HG03064 (cell line): ENCODE measurements at regions not wholly inside any gene's neighbourhood (a gene's known extent, or its start where the extent isn't known, plus 50 kb on each side); places are given as distances from the start of the nearest gene placed in this dataset.
A peak's percentile ranks its signal among the peaks of the same experiment; 100 is the strongest.

Experiments
- ATAC-seq: cut with Tn5 transposase; IDR thresholded peaks from one replicate; pipeline ENCODE4 v1.9.1; 2021; ENCODE audit warnings: low read depth; ENCODE audit not compliant: unreplicated experiment

DNA sequence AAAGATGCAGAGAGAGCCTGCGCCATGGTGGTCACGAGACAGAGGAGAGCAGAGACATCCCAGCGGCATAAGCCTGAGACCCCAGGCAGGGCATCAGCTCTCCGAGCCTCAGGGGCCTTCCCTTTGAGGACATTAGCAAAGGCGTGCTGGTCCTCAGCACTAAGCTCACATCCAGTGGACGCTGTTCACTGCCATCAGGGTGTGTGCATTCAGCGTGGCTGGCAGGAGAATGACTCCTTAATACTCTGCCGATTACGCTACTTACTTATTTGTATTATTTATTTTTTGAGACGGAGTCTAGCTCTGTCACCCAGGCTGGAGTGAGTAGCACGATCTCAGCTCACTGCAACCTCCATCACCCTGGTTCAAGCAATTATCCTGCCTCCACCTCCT lies 290.2 kb downstream of the KLF6 start:
- ATAC-seq = no peak

DNA sequence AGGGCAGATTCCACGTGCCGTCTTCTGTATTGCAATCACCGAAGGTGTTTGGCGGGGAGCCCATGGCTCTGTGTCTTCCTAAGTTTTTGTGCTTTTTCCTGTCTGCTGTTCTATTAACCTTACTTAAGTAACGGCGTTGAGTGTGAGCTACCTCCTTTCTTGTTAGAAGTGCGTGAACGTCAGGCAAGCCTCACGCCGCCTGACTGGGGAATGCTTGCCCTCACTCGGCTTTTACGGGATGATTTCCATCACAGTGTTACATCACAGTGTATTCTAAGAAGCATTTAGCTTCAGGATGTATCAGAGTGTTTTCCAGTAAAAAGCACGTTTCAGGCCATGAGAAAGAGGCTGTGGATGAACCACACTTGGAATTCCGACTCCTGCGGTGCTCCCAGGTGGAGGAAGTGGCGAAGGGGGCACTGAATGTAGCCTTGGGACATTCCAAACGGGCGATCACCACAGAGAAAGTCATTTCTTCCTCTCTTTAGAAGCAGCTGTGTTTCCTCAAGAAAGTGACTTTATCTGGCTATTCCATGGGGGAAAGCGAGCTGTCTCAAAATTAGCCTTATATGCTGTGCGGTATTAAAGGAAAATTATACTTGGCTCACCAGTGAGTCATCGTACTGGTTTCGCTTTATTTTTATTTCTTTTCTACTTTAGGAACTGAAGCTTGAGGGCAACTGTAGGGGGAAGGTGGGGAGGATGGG lies 290.7 kb downstream of the KLF6 start:
- ATAC-seq = no peak

DNA sequence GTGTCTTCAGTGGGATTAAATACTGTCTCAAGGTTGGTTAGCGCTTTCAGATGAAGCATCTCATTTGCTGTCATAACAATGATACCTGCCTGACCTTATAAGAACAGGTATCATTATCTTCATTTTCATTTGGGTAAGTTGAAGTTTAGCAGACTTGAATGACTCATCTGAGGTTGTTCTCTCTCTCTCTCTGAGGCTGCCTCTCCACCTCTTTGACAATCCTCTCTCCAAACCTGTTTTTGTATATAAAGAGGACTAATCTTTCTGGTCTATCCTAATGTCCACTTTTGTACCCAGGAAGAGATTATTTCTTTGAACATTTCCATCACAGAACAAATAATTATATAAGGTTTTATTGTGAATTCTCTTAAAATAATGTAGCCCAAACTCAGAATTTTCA lies 291.4 kb downstream of the KLF6 start:
- ATAC-seq = no peak

DNA sequence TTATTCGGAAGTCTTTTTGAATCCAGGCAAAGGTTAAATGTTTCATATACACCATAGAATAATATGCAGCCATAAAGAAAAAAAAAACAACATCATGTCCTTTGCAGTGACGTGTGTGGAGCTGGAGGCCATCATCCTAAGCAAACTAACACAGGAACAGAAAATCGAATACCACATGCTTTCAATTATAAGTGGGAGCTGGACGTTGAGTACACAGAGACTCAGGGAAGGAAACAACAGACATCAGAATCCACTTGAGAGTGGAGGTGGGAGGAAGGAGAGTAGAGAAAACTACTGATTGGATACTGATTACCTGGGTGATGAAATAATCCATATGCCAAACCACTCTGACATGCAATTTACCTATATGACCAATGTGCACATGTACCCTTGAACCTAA lies 293.4 kb downstream of the KLF6 start:
- no peak for ATAC-seq

DNA sequence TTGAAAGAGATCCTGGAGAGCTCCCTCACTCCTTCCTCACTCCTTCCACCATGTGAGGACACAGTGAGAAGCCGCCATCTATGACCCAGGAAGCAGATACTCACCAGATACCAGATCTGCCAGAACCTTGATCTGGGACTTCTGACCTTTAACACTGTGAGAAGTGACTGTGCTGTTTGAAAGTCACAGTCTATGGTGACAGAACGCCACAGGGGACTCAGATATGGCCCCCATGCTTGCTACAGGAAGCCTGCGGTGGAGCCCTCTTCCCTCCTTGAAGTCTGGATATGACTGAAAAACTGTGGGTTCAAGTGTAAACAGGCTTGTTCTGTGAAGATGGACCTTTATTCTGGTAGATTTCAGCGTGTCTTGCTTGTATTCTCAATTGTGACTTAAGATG lies 297.8 kb downstream of the KLF6 start:
- ATAC-seq = no peak

DNA sequence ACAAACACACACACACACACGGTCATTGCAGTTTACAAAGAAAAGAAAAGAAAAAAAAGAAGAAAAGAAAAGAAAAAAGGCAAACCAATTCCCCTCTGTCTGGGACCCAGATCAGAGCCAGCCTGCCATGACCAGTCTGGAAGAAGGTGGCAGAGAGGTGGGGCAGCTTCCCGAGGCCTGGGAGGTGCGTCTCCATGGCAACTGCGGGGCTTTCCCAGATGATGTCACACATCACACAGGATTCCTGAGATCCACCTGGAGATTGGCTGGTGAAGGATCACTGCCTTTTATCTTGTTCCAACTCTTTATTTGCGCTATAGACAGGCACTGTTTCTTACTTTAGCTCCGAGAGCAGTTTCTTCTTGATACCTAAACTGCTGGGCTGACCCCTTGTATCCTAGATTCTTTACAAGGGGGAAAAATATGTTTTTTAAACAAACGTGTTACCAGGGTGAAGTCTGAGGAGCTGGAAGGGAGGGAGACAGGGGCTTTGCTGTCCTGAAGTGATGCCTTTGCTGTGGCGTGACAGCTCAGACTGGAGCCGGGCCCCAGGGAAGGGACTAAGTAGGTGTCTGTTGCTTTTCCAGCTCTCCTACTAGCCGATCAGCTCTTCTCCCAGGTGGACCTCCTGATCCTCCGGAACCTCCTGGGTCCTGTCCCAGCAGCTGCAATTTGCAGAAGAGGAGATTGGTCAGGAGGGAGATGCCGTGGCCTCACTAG lies 298.5 kb downstream of the KLF6 start:
- no peak for ATAC-seq

DNA sequence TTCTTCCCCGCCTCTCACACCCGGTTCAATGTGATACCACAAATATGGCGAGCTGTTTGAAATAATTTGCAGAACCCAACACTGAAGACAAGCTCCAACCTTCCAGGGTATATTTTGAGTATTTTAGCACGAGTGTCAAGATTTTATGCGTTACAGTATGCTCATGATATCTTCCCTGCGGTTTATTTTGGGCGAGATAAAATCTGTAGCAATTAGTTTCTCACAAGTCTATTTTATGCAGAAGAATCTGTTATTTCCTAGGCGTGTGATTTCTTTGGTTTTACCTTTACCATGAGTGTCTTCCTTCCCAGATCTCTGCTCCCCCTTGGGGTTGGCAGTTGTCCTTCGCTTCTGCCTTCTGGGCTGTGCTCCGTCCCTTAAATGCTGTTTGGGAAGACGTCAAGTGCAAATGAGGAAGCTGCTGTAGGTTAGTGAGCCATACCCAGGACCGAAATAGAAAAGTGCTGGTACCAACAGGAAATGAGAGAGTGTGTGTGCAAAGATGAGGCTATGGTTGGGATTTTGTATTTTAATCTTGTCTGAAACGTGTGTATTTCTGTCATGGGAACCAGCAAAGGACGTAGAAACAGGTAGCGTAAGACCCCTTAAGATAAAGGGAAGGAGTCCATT lies 299.8 kb downstream of the KLF6 start:
- ATAC-seq = no peak

DNA sequence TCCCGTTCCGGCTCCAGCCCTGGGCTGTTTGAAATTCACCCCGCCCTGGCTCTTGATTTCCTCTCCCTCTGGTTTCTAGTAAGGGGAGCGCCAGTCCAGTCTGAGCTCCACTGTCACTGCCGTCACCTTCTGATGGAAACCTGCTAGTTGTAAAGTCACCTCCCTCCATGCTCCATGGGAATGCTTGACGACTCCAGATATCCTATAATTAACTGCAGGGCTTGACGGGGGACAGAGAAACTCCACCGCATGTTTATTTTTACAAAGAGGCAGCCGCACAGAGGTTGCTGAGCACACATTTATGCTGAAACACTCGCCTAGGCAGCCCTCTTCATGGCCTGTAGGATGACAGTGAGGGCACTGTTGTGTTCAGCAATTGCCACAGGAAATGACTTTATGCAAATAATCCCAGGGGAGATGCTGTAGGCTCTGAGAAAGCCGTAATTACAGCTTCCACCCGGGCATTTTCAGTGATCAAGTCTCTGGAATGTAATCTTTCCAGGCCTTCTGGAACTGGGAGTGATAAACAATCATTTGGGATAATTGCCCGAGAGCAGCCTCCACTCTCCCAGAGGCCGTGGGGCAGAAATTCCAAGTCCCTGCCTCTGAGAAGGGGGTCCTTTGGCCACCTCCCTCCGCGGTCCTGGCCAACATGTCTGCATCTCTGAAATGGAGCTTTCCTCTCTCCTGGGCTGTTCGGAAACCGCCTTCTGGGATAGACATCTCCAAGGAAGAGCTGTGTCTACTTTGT lies 300.5 kb downstream of the KLF6 start:
- ATAC-seq = peak; percentile 71

DNA sequence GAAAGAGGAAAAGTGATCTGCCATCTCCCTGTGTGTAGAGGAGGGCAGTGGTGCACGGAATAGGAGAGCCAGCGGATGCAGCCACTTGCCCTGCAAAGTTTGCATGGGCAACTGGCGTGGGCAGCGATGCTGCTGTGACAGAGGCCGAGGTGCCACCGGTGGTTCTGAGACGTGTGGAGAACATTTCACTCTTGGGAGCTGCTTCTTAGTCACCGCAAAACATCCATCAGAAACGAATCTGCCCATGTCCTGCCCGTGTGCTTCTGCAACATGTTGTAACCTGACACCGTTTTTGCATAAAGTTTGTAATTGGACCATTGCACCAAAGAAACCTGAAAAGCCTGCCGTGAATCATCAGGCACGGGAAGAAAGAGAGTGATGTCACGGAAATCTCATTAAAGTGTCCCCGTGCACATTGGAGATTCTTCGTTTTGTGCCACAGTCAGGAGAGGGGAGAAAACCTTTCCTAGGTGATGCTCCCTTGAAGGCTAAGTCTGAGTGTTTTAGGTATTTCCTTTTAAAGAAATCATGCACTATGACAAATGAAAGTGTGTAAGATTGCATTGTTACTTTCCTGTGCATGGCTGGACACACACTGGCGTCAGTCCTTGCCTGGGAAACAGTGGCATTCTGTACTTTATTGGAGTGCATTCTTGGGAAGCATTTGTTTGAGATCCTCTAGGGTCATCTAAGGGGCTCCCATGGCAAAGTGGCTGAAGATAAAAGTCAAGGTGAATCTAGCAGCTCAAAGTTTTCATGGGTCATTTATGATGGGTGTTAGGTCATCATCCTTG lies 302.6 kb downstream of the KLF6 start:
- ATAC-seq = no peak

DNA sequence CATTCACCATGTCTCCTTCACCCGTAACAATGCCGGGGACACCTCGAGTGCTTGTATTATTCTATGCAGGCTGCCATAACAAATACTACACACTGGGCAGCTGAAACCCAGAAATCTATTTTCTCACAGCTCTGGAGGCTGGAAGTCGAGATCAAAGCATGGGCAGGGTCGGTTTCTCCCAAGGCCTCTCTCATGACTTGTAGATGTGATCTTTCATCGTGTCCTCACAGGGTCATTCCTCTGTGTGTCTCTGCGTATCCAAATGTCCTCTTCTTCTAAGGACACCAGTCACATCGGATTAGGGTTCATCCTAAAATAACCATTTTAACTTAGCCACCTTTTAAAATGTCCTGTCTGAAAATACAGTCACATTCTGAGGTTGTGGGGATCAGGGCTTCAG lies 303.5 kb downstream of the KLF6 start:
- no peak for ATAC-seq

DNA sequence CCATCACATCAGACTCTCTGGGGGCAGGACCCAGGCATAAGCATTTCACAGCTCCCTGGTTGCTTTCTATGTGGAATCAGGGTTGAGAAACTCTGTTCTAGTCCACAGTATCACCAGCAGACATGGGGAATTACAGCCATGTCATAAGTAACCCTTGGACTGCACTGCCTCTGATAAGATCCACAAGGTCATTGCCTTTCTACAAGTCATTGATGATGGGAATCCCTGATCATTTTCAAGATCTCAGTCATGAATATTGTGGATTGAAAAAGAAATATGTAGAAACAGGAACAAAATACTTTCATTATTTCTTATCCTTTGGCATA lies 304.1 kb downstream of the KLF6 start:
- ATAC-seq = no peak

DNA sequence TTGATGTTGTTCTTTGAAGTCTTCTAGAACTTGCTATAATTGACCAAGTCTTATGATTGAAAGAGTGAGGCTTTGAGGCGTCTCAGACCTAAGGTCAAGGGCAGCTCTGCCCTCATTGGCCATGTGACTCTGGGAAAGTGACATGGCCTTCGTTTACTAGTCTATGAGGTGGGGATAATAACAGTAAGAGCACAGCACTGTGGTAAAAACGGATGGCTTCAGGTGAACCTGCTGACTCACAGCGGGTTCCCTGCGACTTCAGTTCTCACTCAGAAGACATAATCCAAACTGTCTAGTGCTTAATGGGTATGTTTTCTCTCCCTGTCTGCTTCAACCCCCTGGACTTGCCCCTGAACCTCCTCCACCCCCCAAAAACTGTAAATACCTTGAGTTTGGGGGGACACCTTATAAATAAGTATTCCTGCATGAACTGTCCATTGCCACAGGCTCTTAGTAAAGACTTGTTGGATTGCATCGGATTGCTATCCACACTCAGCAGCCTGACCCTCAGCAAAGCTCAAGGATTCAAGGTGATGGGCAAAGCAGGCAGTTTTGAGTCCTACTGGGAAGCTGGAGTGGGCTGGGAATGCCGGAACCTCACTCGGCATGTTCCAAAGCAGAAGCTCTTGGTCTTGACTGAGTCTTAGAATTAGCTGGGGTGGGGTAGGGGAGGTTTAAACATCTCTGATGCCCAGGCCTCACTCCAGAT lies 304.6 kb downstream of the KLF6 start:
- no peak for ATAC-seq

DNA sequence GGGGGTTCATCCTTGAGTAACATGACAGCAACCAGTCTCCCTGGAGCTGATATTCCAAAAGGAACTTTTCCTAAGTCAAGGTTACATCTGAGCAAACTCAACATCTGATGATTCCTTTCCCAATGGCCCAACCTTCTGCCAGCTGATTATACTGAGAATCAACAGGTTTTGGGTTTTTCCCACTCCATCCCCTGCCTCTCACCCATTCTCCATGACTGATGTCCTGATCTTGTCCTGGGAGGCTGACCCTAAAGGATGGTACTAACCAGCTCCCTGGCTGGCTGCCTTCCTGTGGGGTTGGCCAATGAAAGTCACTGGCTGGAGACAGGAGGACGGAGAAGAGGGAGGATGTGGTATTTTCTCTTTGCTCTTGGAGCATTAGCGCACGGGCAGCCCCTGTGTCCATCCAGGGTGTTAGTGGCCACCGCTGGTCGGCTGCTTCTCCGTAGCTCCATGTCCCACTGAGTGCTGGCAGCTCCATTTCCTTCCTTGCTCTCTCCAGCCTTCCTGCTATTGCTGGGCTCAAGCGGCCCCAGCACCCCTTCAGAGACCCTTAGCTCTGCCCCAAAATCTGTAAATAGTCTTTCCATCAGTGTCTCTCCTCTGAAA lies 306.2 kb upstream of the PITRM1 start:
- no peak for ATAC-seq

DNA sequence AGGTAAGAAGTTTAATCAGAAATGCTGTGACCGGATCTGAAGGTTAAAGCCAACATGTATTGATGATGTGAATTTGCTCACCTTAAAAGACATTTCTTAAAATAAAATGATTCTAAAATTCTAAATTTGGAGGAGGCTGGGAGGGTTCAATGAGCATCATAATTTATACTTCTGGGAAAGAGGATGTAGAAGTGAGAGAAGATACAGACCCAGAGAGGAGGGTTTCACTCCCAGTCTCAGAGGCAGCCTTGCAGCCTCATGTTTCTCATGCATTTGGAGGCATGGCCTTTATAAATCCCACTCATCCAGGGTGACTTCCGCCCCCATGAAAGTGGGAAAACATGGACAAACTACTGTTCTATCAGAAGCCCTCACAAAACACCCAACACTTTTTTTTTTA lies 305.6 kb upstream of the PITRM1 start:
- ATAC-seq = peak; percentile 71

DNA sequence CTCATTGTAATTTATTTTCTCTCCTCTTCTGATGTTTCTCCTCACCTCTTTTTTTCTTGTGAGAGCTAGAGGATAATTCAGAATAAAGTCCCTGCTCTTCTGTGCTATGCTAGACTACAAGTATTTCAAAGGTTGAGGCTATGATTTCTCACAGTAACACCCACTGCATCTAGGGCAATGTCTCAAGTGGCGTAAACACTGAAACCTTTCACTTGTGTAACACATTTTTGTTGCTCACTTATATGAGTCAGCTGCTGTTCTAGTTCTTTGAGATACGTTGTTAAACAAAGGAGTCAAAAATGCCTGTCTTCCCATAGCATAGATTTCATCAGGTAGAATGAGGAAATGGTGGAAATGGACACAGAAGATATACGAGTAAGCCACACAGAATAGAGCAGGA lies 305.1 kb upstream of the PITRM1 start:
- peak; percentile 38 for ATAC-seq

DNA sequence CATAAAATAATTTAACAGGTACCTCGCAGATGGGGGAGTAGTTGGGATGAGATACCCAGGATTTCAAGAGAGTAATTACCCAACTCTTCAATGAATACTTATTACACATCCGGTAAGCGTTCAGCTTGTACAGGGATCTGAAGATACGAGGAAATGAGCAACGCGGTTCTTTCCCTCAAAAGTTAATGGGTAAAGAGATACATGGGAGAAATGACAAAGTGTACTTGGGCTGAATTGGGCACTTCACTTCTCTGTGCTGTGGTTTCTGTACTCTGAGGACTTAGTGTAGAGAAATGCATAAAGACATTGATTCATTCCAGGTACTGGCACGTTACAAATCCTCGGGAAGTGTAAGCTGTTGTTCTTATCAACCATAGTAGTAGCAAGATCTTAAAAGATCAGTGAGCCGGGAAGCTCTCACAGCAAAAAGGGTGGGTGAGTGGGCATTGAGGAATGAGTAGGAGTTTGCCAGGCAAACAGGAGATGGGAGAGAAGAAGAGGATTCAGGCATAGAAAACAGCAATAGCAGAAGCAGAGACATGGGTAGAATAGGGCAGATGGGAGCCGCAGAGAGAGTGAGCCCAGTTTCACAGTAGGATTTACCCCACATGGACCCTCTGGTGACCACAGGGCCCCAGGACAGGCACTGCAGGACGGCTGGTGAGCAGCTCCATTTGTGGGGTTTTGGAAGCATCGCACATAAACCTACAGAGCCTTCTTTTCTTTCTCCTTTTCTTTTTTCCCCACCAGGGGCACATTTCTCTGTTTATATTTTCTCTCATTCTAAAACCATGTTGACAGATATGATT lies 304.3 kb upstream of the PITRM1 start:
- ATAC-seq = no peak

DNA sequence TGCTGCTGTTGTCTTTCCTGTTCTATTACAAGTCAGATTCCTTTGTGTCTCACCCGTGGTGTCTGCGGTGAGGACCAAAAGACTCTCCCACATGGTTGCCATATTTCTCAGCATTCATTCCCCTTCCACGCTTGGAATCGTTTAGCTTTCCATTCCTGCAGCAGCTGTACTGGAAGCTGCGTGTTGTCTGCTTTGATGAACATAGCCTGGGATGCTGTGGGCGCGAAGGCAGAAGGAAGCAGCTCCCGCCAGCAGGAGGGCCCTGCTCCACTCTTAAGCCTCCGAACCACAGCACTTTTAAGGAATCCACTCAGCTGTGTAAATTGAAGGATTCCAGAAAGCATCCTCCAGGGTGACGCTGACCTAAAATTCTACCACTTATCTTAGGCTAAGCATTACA lies 303.6 kb upstream of the PITRM1 start:
- no peak for ATAC-seq

DNA sequence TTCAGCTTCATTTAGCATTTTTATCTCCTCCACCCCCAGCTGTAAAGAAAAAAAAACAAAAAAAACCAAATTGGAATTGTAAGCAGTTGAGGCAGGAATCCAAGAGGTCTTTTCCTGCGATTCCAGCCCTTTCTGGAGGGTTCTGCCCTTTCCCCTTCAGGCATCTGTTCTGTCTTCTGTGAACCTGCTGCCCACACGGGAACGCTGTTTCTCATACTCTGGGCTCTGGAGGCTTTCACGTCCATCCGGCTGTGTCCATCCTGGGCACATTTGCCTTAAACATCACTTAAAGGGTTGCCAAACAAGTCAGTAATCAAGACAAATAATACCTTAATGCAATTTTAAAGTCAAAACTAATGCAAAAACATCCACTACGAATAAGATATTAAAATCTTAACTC lies 302.8 kb upstream of the PITRM1 start:
- no peak for ATAC-seq

DNA sequence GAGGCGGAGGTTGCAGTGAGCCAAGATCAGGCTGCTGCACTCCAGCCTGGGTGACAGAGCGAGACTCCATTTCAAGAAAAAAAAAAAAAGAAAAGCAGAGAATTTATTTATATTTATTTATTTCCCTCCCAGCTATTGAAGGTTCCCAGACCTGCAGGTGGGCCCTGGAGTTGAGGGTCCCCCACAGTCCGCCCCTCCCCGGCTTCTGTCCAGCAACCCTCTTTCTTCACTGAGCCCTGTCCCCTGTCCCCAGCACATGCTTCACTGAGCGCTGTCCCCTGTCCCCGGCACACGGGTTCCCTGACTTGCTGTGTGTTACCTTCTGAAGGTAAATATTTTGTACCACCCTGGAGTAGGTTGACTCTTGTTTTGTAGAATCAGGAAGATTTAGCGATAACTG lies 301.7 kb upstream of the PITRM1 start:
- ATAC-seq = no peak
